ENCODE measurements at regions not wholly inside any gene's neighbourhood (a gene's known extent, or its start where the extent isn't known, plus 50 kb on each side); places are given as distances from the start of the nearest gene placed in this dataset.

DNA sequence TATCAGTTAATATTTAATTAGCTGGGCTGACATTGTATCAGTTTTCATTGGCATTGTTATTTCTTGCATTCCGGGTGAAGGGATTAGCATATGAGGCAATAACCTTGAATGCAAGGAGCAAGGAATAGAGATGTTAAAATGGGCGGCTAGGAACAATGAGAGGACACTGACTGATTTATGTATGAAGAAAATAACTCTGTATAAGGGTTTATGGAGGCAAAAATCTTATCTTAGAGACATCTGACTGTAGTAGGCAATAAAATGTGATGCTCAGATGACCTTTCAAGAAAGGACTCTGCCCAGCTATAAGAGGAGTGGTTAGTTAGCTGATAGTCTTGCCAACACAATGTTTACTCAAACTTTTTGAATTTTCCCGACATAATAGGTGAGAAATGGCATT lies 158.3 kb downstream of the EFHB start (continued):
- TF ChIP-seq, protein P1, sequence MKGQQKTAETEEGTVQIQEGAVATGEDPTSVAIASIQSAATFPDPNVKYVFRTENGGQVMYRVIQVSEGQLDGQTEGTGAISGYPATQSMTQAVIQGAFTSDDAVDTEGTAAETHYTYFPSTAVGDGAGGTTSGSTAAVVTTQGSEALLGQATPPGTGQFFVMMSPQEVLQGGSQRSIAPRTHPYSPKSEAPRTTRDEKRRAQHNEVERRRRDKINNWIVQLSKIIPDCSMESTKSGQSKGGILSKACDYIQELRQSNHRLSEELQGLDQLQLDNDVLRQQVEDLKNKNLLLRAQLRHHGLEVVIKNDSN (CRISPR knock-in tag; IDR thresholded peaks at IDR 0.05), result no peak
- TF ChIP-seq RORB (CRISPR knock-in tag; IDR thresholded peaks at IDR 0.05) (no peak), ZNF671 (CRISPR knock-in tag; IDR thresholded peaks at IDR 0.05) (no peak), ZNF416 (CRISPR knock-in tag; IDR thresholded peaks at IDR 0.05) (no peak)

DNA sequence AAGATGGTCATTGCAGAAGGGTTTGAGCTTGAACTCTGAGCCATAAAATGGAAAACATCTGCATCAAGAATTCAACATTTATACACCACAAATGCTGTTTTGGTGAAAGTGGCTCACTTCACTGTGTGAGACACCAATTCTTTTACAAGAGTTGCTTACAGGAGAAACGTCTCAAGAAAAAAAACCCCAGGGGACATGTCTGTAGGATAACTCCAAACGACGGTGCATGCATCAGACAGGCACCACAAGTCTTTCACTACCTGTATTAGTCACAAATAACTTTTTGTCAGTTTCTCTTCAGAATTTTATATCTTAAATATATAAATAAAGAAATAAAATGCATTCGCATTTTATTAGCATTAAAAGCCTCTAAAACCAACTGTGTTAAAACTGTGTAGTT lies 164.3 kb downstream of the EFHB start:
- DNase-seq (ENCODE audit: low spot score) (no peak), ATAC-seq (no peak)
- ChIA-PET CTCF (no interaction called here), POLR2A (no interaction called here)
- Mint-ChIP-seq H3K27me3 (ENCODE audit: low read depth) (no peaks in the 10 kb centered on the region), H3K4me1 (peaks cover 29% of the 10 kb centered on the region), H3K4me3 (no peak overlapping the region), H3K27ac (no peak overlapping the region), H3K9me3 (no peaks in the 10 kb centered on the region), H3K36me3 (no peaks in the 10 kb centered on the region)
- TF ChIP-seq IRF2 (CRISPR knock-in tag; IDR thresholded peaks at IDR 0.05; ENCODE audit: borderline replicate concordance, low read depth) (no peak), TCF7 (CRISPR knock-in tag; IDR thresholded peaks at IDR 0.05; ENCODE audit: low read depth) (no peak), OVOL2 (CRISPR knock-in tag; IDR thresholded peaks at IDR 0.05; ENCODE audit: borderline replicate concordance) (no peak), SMAD4 (CRISPR knock-in tag; IDR thresholded peaks at IDR 0.05) (no peak), NFE2L1 (CRISPR knock-in tag; IDR thresholded peaks at IDR 0.05) (no peak), MXD4 (CRISPR knock-in tag; IDR thresholded peaks at IDR 0.05; ENCODE audit: borderline replicate concordance) (no peak), NR3C1 (CRISPR knock-in tag; conservative IDR thresholded peaks at IDR 0.05; ENCODE audit: low read depth) (no peak)
- TF ChIP-seq, protein P2, sequence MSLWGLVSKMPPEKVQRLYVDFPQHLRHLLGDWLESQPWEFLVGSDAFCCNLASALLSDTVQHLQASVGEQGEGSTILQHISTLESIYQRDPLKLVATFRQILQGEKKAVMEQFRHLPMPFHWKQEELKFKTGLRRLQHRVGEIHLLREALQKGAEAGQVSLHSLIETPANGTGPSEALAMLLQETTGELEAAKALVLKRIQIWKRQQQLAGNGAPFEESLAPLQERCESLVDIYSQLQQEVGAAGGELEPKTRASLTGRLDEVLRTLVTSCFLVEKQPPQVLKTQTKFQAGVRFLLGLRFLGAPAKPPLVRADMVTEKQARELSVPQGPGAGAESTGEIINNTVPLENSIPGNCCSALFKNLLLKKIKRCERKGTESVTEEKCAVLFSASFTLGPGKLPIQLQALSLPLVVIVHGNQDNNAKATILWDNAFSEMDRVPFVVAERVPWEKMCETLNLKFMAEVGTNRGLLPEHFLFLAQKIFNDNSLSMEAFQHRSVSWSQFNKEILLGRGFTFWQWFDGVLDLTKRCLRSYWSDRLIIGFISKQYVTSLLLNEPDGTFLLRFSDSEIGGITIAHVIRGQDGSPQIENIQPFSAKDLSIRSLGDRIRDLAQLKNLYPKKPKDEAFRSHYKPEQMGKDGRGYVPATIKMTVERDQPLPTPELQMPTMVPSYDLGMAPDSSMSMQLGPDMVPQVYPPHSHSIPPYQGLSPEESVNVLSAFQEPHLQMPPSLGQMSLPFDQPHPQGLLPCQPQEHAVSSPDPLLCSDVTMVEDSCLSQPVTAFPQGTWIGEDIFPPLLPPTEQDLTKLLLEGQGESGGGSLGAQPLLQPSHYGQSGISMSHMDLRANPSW (CRISPR knock-in tag; conservative IDR thresholded peaks at IDR 0.05; ENCODE audit: low read depth), result no peak
- TF ChIP-seq, protein P3, sequence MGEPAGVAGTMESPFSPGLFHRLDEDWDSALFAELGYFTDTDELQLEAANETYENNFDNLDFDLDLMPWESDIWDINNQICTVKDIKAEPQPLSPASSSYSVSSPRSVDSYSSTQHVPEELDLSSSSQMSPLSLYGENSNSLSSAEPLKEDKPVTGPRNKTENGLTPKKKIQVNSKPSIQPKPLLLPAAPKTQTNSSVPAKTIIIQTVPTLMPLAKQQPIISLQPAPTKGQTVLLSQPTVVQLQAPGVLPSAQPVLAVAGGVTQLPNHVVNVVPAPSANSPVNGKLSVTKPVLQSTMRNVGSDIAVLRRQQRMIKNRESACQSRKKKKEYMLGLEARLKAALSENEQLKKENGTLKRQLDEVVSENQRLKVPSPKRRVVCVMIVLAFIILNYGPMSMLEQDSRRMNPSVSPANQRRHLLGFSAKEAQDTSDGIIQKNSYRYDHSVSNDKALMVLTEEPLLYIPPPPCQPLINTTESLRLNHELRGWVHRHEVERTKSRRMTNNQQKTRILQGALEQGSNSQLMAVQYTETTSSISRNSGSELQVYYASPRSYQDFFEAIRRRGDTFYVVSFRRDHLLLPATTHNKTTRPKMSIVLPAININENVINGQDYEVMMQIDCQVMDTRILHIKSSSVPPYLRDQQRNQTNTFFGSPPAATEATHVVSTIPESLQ (CRISPR knock-in tag; IDR thresholded peaks at IDR 0.05), result no peak

DNA sequence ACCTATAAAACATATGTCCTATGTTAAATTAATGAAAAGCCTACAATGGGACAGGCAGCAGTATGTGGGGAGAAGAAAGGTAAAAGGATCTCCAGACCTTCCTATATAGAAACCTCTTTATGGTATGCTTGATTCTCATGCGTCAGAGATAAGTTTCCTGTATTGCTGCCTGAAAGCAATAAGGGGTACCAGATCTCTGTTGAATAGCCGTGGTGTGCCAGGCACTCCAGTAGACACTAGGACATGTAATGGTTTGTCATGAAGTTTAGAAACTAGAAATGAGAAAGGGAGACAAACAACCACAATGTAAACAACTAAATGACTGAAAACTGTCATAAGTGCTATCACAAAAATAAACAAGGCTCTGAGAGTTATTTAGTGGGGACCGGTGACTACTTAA lies 168.1 kb downstream of the EFHB start:
- H3K9me3 Mint-ChIP-seq, result no peaks in the 10 kb centered on the region
- no peak overlapping the region for H3K27ac Mint-ChIP-seq
- no peak overlapping the region for H3K4me3 Mint-ChIP-seq
- ChIA-PET POLR2A (no interaction called here), CTCF (no interaction called here)
- H3K36me3 Mint-ChIP-seq, result no peaks in the 10 kb centered on the region
- peaks cover 18% of the 10 kb centered on the region for H3K4me1 Mint-ChIP-seq
- H3K27me3 Mint-ChIP-seq (ENCODE audit: low read depth), result no peaks in the 10 kb centered on the region
- ATAC-seq (no peak), DNase-seq (ENCODE audit: low spot score) (no peak)
- TF ChIP-seq RELA (CRISPR knock-in tag; IDR thresholded peaks at IDR 0.05; ENCODE audit: borderline replicate concordance), result no peak
- TF ChIP-seq, protein P4, sequence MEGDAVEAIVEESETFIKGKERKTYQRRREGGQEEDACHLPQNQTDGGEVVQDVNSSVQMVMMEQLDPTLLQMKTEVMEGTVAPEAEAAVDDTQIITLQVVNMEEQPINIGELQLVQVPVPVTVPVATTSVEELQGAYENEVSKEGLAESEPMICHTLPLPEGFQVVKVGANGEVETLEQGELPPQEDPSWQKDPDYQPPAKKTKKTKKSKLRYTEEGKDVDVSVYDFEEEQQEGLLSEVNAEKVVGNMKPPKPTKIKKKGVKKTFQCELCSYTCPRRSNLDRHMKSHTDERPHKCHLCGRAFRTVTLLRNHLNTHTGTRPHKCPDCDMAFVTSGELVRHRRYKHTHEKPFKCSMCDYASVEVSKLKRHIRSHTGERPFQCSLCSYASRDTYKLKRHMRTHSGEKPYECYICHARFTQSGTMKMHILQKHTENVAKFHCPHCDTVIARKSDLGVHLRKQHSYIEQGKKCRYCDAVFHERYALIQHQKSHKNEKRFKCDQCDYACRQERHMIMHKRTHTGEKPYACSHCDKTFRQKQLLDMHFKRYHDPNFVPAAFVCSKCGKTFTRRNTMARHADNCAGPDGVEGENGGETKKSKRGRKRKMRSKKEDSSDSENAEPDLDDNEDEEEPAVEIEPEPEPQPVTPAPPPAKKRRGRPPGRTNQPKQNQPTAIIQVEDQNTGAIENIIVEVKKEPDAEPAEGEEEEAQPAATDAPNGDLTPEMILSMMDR (IDR thresholded peaks at IDR 0.05), result no peak
- TF ChIP-seq, protein P5, sequence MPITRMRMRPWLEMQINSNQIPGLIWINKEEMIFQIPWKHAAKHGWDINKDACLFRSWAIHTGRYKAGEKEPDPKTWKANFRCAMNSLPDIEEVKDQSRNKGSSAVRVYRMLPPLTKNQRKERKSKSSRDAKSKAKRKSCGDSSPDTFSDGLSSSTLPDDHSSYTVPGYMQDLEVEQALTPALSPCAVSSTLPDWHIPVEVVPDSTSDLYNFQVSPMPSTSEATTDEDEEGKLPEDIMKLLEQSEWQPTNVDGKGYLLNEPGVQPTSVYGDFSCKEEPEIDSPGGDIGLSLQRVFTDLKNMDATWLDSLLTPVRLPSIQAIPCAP (CRISPR knock-in tag; IDR thresholded peaks at IDR 0.05), result no peak
- TF ChIP-seq, protein P6, sequence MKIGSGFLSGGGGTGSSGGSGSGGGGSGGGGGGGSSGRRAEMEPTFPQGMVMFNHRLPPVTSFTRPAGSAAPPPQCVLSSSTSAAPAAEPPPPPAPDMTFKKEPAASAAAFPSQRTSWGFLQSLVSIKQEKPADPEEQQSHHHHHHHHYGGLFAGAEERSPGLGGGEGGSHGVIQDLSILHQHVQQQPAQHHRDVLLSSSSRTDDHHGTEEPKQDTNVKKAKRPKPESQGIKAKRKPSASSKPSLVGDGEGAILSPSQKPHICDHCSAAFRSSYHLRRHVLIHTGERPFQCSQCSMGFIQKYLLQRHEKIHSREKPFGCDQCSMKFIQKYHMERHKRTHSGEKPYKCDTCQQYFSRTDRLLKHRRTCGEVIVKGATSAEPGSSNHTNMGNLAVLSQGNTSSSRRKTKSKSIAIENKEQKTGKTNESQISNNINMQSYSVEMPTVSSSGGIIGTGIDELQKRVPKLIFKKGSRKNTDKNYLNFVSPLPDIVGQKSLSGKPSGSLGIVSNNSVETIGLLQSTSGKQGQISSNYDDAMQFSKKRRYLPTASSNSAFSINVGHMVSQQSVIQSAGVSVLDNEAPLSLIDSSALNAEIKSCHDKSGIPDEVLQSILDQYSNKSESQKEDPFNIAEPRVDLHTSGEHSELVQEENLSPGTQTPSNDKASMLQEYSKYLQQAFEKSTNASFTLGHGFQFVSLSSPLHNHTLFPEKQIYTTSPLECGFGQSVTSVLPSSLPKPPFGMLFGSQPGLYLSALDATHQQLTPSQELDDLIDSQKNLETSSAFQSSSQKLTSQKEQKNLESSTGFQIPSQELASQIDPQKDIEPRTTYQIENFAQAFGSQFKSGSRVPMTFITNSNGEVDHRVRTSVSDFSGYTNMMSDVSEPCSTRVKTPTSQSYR (CRISPR knock-in tag; IDR thresholded peaks at IDR 0.05), result no peak
- TF ChIP-seq, protein P7, sequence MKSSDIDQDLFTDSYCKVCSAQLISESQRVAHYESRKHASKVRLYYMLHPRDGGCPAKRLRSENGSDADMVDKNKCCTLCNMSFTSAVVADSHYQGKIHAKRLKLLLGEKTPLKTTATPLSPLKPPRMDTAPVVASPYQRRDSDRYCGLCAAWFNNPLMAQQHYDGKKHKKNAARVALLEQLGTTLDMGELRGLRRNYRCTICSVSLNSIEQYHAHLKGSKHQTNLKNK (CRISPR knock-in tag; IDR thresholded peaks at IDR 0.05), result no peak
- TF ChIP-seq SMAD3 (CRISPR knock-in tag; IDR thresholded peaks at IDR 0.05; ENCODE audit: borderline replicate concordance), result no peak
- TF ChIP-seq TEAD1 (CRISPR knock-in tag; IDR thresholded peaks at IDR 0.05), result no peak

Data from WTC11 (cell line).